ENCODE measurements at regions not wholly inside any gene's neighbourhood (a gene's known extent, or its start where the extent isn't known, plus 50 kb on each side); places are given as distances from the start of the nearest gene placed in this dataset.

GRCh38 chr13:53920916-53921315 lies 892.3 kb downstream of the OLFM4 start:
- Histone ChIP-seq H3K36me3 (ENCODE audit: control insufficient read depth in 2 of 2, extremely low read depth in 1 of 2, insufficient read depth in 2 of 2, low read length in 2 of 2) (no peaks in the 10 kb centered on the region), H2AFZ (ENCODE audit: control insufficient read depth, low read length) (no peak overlapping the region), H3K9me3 (ENCODE audit: control insufficient read depth, low read depth, low read length) (peaks cover 4% of the 10 kb centered on the region), H3K9ac (ENCODE audit: control insufficient read depth, extremely low read depth, insufficient read depth, low read length) (no peak overlapping the region), H3K4me2 (ENCODE audit: control insufficient read depth, extremely low read depth, insufficient read depth, low read depth, low read length) (no peak overlapping the region), H3K9me1 (ENCODE audit: control insufficient read depth, extremely low read depth, insufficient read depth, low read length) (no peaks in the 10 kb centered on the region), H4K20me1 (ENCODE audit: control insufficient read depth, extremely low read depth, insufficient read depth, low read length) (no peaks in the 10 kb centered on the region), H3K27me3 (ENCODE audit: control insufficient read depth, extremely low read depth, insufficient read depth, low read length) (no peaks in the 10 kb centered on the region), H3K27ac (ENCODE audit: control insufficient read depth, insufficient read depth, low read length) (no peak overlapping the region), H3K79me2 (ENCODE audit: control insufficient read depth, insufficient read depth, low read length) (no peaks in the 10 kb centered on the region), H3K4me1 (ENCODE audit: control insufficient read depth, extremely low read depth, insufficient read depth, low read length) (no peaks in the 10 kb centered on the region), H3K4me3 (ENCODE audit: control insufficient read depth in 2 of 3, extremely low read depth in 1 of 3, insufficient read depth in 2 of 3, low read depth in 1 of 3, low read length in 3 of 3) (no peak overlapping the region)
- DNase-seq (ENCODE audit: low read depth, low spot score) (no peak), FAIRE-seq (no peak)
- TF ChIP-seq, protein P1, sequence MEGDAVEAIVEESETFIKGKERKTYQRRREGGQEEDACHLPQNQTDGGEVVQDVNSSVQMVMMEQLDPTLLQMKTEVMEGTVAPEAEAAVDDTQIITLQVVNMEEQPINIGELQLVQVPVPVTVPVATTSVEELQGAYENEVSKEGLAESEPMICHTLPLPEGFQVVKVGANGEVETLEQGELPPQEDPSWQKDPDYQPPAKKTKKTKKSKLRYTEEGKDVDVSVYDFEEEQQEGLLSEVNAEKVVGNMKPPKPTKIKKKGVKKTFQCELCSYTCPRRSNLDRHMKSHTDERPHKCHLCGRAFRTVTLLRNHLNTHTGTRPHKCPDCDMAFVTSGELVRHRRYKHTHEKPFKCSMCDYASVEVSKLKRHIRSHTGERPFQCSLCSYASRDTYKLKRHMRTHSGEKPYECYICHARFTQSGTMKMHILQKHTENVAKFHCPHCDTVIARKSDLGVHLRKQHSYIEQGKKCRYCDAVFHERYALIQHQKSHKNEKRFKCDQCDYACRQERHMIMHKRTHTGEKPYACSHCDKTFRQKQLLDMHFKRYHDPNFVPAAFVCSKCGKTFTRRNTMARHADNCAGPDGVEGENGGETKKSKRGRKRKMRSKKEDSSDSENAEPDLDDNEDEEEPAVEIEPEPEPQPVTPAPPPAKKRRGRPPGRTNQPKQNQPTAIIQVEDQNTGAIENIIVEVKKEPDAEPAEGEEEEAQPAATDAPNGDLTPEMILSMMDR (optimal IDR thresholded peaks at IDR 0.05 in 1 of 3, IDR thresholded peaks at IDR 0.05 in 1 of 3, conservative IDR thresholded peaks at IDR 0.05 in 1 of 3; ENCODE audit: extremely low read depth in 1 of 3, insufficient read depth in 2 of 3, low read length in 3 of 3): no peak
- TF ChIP-seq EZH2 (IDR thresholded peaks at IDR 0.05; ENCODE audit: low read length): no peak
- dilution Hi-C loops (cut with MboI; ENCODE audit: extremely low pct_ligation_motif_present, low sequenced_read_pairs): no loop called here

DNA sequence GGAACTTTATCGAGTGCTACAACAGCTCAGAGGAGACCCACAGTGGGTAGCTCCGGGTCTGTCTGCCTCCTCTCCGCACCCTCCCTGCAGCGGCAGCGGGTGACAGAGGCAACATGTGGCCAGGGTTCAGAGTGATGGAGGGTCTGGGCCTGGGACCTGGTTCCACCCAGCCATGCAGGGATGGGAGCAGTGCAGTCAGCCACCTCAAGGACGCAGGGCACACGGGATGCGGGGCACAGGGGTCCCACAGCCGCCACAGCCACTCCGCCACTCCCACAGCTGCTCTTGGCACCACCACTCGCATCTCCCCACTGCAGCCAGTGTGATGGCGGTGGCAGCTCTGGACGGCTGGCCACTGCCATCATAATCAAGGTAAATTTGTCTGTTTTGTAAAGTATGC lies 892.9 kb downstream of the OLFM4 start:
- H3K36me3 ChIP-seq (ENCODE audit: control insufficient read depth in 2 of 2, extremely low read depth in 1 of 2, insufficient read depth in 2 of 2, low read length in 2 of 2): no peaks in the 10 kb centered on the region
- H3K4me1 ChIP-seq (ENCODE audit: control insufficient read depth, extremely low read depth, insufficient read depth, low read length): no peaks in the 10 kb centered on the region
- no peaks in the 10 kb centered on the region for H4K20me1 ChIP-seq (ENCODE audit: control insufficient read depth, extremely low read depth, insufficient read depth, low read length)
- no peak overlapping the region for H3K27ac ChIP-seq (ENCODE audit: control insufficient read depth, insufficient read depth, low read length)
- no peak overlapping the region for H3K9ac ChIP-seq (ENCODE audit: control insufficient read depth, extremely low read depth, insufficient read depth, low read length)
- H3K9me3 ChIP-seq (ENCODE audit: control insufficient read depth, low read depth, low read length): peaks cover 4% of the 10 kb centered on the region
- no peak overlapping the region for H3K4me3 ChIP-seq (ENCODE audit: control insufficient read depth in 2 of 3, extremely low read depth in 1 of 3, insufficient read depth in 2 of 3, low read depth in 1 of 3, low read length in 3 of 3)
- no peaks in the 10 kb centered on the region for H3K9me1 ChIP-seq (ENCODE audit: control insufficient read depth, extremely low read depth, insufficient read depth, low read length)
- FAIRE-seq (no peak), DNase-seq (ENCODE audit: low read depth, low spot score) (no peak)
- H3K79me2 ChIP-seq (ENCODE audit: control insufficient read depth, insufficient read depth, low read length): no peaks in the 10 kb centered on the region
- no peaks in the 10 kb centered on the region for H3K27me3 ChIP-seq (ENCODE audit: control insufficient read depth, extremely low read depth, insufficient read depth, low read length)
- dilution Hi-C loops (cut with MboI; ENCODE audit: extremely low pct_ligation_motif_present, low sequenced_read_pairs): no loop called here
- no peak overlapping the region for H2AFZ ChIP-seq (ENCODE audit: control insufficient read depth, low read length)
- no peak overlapping the region for H3K4me2 ChIP-seq (ENCODE audit: control insufficient read depth, extremely low read depth, insufficient read depth, low read depth, low read length)
- TF ChIP-seq EZH2 (IDR thresholded peaks at IDR 0.05; ENCODE audit: low read length): no peak
- TF ChIP-seq, protein P1 (optimal IDR thresholded peaks at IDR 0.05 in 1 of 3, IDR thresholded peaks at IDR 0.05 in 1 of 3, conservative IDR thresholded peaks at IDR 0.05 in 1 of 3; ENCODE audit: extremely low read depth in 1 of 3, insufficient read depth in 2 of 3, low read length in 3 of 3): no peak
